CD4-positive, alpha-beta T cell treated with Interleukin-15 for 4 hours (primary cell): ENCODE measurements at regions not wholly inside any gene's neighbourhood (a gene's known extent, or its start where the extent isn't known, plus 50 kb on each side); places are given as distances from the start of the nearest gene placed in this dataset.

Experiments used
- DNase-seq: peaks from one replicate; pipeline ENCODE4 v3.0.0-alpha.2; 2020; ENCODE audit warnings: low spot score

DNA sequence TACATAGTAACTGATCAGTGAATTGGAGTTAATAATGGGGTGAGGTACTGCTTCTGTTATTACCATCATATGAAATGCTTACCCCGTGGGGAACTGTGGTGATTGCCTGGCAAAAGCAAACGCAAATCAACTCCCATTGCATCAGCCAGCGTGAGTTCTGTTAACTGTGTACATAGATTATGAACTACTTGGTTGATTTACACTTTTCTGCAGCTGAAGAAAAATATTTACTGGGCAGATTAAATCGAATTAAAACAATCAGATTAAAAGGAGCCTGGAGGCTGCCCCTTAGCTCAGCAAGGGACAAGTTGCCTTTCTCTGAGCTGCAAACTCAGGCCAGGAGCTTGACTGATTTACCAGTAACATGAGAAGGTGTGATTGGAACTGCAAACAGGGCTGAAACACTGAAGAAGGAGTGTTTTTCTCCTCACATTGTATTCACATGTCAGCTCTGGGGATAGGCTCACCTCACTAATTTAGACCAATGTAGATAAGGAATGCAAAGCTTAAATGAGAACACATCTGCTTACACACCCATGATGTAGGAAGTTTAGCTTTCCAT lies 220.1 kb downstream of the OSR1 start:
- no peak for DNase-seq

DNA sequence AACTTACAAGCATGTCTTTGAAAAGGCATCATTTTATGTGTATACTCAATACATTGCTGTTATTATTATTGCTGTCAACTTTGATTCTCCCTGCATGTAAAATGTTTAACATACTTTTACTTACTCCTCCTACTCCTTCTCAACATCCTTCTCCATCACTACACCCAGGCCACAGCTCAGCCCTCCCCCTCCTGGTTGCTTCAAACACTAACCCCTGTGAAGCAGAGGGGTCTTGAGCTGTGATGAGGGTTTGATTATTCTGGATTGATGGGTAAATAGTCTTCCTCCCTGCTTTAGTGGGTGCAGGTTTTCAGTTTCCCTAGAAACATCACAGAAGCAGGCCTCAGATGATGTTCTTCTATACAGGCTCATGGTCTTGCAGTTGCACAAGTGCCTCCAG lies 221.0 kb downstream of the OSR1 start:
- no peak for DNase-seq

DNA sequence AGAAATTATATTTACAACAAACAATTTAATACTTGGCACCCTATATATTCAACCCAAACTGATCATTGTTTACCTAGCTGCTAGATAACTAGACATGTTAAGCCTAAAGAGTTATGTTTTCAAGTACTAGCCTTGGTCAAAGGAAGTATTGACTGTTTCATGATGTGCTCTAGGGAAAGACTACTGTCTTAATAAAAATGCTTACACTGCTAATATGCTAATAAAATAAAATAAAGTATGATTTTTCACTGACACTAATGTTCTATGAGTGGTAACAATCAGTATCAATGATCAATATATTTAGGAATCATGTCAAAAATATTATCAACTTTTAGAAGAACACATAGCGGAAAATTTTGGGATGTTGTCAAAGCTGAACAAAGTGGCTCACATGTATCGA lies 225.5 kb downstream of the OSR1 start:
- DNase-seq = no peak

DNA sequence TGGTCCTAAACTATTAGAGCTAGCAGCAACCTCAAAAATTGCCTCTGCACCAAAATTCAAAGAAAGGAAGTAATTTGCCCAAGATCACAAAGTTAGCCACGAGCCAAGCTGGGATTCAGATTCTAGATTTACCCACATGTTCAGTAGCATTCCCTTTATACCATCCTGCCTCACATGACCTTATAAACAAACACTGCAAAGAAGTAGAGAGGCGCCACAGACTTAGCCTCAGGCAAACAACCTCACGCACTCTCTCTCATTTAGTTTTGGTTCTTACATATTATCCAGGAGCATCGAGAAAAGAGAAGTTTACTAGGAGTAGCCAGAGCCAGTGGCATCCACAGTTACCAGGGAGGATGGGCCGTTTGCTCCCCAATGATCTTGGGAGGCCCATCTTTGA lies 226.6 kb downstream of the OSR1 start:
- no peak for DNase-seq

DNA sequence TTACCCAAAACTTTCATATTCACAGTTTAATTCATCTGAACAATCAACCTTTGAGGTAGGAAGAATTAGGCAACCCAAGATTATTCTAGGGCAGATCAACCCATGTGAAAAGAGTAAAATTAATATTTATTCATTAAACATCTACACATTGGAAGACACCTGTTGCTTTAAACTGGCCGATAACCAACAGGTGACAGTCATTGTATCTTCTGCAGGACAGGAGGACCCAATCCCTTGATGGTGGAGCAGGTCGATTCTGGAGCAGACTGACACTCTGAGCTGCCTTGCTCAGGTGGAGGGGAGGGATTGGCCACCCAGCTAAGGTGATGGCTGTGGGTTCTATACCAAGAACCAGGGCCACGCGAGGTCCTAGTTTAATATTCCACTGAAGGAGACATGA lies 230.3 kb downstream of the OSR1 start:
- no peak for DNase-seq

DNA sequence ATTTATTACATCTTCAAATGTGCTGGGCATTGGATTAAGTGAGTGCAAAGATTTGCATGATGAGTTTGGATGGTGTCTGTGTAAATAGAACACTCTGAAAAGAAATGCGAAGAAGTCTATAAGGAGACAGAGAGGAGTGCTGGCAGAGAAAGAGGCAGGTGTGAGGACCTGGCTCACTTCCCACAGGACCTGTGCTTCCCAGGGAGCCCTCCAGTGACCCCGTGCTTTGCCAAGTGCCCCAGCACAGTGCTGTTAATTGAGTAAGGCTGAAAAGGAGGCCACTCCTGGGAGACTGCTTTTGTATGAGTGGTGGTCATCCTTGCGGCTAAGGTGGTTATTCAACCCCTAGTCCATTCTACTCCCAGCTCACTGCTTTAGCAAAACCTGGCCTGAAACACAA lies 230.8 kb downstream of the OSR1 start:
- DNase-seq = no peak

DNA sequence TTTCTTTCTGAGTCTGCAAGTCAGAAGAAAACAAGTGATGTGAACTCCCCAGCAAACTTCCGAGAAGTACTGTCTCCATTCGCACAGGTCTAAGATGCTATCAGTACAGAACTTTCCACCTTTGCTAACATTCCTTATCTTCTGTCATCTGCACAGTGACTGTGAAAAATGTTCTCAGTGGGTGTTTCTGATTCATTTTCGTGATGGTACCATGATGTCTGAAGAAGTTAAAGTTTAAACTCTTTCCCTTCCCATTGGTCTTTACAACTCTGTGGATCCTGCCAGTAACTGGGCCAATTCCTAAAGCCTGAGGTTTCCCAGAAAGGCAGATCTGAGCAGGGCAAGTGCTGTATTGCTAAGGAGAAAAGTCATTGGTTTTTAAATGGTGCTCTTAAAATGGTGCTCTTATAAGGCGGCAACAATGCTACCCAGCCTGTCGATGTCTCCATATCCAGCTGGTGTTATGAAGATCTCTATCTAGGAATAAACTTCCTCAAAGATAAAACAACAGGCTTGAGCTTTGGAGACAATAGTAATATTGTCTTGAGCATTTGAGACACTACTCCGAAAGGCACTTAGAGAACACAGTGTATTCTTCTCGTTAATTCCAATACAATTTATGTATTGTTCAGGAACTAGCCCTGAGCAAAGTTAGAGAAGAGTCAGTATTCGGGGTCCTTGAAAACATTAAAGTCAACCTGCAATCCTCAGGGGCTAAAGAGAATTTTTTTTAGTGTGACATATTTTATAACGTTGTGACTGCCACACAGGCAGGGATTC lies 232.3 kb downstream of the OSR1 start:
- DNase-seq = no peak

DNA sequence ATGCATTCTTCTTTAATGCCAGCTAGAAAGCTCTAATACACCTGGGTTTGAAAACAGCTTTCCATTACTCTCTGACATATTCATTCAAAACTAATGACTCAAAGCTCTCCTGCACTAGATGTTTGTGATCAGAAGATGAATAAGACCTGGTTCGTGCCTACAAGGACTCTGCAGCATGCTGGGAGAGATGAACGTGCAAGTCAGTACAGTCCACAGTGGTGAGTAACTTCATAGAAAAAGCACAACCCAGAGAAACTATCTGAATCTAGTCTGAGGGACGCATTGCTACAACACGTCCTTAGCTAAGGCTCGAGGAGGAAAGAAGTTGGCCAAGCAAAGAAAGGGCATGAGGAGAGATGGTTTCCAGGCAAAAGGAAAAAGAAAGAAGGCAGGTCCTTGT lies 234.3 kb downstream of the OSR1 start:
- no peak for DNase-seq

DNA sequence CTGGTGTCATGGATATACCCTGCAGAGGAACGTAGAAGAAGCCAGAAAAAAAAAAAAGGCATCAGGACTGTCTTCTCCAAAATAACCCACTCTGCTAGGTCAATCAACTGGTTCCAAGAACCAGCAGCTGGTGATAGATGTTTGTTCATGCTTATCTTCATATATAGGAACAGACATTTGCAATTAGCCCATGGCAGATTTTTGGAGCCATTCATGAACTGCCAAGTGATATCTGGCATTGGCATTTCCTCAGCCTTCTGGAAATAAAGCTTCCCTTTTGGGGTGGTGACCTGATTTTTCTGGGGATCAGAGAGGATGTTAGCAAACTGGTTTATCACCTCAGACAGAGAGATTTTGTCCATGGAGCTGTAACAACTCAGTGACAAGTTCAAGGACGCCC lies 234.9 kb downstream of the OSR1 start:
- no peak for DNase-seq

DNA sequence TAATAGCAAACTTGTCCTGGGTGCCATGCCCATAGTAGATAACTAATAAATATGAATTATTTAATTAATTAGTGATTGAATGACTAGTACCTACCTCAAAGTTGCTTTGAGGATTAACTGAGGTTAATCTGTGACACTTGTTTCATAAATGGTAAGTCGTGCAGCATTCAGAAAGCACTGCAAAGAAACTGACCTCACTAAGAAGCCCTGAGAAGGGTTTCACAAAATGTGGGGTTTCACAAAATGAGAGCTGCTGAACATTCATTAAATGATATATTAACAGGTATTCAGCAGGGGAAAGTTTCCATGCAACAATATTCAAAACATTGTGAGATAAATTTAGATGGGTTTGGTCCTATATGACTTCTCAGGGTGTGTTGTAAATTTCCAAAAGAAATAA lies 236.2 kb downstream of the OSR1 start:
- no peak for DNase-seq

DNA sequence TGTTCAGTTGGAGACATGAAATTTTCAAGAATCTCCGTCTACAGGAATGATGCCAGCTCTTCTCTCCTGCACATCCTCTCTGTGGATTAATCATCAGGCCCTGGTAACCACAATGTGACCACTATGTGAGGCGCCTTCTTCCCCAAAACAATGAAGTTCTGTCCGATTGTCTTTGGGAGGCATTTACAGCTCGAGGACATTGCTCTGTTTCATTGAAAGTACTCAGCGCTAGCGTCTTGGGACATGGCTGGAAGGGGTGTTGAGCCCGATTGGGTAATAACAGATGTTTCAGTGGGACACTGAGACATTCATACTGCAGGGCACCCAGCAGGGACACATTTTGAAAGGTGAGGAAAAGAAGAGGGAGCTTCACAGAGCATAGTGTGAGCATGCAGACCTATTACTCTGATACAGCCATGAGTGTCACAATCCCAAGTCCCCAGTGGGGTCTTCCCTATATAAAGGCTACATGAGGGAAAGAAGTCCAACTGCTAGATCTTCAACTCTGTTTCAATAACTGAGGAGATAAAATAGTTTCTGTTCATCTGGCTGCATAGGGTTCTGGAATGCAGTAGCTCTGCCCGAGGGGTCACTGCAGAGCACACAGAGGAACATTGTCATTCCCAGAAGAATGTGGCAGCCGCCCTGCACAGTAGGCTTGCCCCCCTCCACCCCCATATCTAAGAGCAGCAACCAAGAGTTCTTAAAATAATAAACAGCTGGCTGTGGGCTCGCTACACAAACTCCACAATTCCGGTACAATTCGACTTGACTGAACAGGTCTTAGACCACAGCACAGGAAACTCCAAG lies 237.3 kb downstream of the OSR1 start:
- no peak for DNase-seq

DNA sequence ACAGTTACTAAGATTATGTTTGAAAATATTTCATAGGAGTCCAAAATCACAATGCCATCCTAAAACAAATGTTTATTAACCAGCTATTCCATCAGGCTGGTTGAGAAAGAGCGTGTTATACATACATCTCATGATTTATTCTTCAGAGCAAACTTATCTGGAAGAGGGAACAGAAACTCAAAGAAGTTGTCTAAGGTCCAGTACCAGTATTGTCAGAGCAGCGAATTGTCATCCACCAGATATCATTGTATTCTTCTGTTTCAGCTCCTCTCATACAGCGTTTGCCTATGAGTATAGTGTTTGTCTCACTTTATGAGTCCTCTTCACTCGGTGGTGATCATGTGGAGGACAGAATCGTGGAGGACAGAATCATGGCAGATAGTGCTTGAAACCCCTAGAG lies 238.2 kb downstream of the OSR1 start:
- DNase-seq = no peak

DNA sequence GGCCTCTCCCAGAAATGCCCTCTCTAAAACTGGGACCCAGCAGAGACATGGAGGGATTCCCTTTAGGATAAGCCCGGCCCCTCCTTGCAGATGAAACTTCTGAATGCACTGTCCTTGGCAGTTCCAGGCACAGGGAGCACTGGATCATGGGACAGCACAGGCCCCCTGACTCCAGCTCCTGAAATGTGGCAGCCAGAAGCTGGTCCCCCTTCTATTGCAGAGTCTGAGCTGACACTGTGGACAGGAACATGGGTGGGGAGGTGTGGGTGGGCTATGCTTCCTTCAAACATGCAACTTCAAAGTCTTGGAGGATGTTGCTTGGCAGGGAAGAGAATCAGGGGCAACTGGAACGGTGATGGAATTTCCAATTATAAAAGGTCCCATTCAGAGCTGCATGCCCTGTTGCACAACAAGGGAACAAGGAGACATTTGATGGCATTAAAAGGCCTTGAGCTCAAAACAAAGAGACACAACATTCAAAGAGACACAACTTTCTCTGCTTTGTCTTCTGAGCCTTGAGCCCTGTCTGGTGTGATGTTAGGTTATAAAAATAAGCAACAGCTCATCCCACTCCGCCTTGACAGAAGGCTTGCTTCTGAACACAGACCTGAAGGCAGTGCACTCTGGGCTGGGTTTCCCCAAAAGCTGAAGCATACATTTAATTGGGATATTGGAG lies 239.0 kb downstream of the OSR1 start:
- DNase-seq = no peak

DNA sequence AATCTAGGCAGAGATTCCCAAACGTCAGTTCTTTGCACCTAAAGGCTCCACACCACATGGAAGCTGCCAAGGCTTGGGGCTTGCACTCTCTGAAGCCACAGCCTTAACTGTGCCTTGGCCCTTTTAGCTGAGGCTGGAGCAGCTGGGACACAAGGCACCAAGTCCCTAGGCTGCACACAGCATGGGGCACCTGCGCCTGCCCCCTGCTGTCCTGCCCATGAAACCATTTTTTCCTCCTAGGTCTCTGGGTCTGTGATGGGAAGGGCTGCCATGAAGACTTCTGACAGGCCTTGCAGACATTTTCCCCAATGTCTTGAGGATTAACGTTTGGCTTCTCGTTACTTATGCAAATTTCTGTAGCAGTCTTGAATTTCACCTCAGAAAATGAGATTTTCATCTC lies 241.5 kb downstream of the OSR1 start:
- DNase-seq = no peak

DNA sequence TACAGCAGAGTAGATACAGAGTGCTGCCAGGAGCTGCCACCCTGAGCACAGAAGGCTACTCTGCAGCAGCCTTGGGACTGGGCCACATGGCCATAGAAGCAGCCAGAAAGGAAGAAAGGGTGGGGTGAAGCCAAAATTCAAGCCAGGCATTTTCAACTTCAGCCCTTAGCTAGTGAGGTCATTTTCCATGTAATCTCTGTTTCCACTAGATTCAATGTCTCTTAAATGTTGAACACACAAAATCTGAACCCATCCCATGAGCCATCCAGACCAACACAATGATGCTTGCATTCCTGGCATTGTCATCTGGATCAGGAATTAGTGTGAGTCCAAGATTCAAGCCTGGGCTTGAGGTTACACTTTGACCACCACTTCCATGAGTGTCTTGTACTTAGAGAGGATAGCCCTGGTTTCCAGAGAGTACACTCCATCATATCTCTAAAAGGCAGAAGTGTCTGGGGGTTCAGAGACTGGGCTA lies 243.6 kb downstream of the OSR1 start:
- DNase-seq = no peak

DNA sequence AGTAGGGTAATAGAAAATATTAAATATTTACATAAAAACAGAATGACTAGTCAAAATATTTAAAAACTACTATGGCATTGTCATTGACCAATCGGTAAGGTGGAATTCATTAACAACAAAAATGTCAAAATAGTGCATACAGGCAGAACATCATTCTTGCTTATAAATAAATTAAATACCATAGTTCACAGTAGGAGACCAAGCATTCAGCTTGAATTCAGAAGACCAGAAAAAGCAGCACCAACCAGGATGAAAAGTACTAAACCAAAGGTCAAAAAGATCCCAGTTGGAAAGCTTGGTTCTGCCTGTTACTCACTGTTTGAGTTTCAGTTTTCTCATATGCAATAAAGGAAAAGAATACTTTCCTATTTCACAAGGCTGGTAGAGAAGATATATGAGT lies 244.3 kb downstream of the OSR1 start:
- DNase-seq = no peak

DNA sequence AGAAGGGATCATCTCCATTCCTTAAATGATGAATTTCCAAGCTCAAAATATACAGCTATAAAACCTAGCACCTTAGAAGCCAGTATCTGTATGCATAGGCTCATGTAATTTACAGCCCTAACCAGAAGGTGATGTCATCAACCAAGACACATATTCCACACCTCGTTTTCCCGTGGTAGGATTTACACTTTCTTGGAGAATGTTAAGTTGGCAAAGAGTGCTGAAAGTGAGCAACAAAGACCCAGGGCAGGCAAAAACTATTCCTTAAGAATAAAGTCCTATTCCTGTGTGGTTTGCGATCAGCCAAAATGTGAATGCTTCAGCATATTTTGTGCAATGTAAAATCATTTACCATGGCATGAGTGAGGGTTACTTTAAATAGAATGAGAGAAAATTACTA lies 247.1 kb downstream of the OSR1 start:
- no peak for DNase-seq

DNA sequence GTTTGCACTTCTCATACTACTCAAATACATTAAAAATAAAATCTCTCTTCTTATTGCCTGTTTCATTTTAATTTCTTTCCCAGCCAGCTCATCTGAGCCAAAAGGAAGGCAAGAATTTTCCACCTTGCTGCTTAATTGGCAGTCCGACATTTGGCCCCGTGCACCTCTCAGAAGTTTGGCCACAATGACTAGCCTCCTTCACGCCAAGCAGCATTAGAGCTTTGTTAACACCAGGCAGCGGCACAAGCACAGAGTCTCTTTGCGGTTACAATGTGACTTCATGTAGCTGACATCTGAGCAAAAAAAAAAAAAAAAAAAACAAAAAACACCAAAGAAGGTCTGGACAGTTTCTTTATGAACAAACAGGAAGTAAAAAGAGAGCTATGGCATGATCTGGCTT lies 248.9 kb downstream of the OSR1 start:
- no peak for DNase-seq

DNA sequence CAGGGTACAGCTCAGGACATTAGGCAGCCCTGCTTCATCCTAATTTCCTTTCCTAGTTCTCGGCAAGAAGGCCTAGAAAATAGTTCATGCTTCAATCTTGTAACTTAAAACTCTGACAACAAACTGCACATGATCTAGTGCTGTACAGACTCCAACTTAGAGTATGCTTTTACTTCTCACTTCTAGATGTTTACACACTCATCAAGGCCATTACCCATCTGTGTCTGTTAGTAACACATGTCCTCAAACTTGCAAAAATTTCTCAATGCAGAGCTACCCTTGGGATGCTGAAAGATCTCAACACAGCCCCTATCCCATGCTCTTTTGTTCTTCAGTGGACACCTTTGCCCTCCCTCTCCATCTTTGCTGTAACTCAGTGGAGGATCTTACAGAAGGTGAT lies 252.0 kb downstream of the OSR1 start:
- no peak for DNase-seq

DNA sequence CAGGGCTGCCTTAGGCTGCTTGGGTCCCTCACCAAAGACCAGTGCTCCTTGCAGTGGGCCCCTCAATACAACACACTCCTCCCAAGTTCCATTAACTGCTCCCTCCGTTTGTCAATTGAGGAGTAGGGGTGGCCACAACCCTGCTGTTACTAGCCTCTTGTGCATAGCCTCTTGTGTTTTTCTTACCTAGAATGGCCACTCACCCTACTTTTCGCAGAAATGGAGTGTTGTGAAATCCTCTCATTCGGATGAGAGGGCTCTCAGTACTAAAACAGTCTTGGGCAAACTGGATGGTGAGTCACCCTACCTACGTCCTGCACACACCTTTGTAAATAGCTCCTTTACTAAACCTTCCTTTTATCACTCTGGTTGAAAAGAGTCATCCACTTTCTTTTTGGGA lies 253.9 kb downstream of the OSR1 start:
- no peak for DNase-seq

DNA sequence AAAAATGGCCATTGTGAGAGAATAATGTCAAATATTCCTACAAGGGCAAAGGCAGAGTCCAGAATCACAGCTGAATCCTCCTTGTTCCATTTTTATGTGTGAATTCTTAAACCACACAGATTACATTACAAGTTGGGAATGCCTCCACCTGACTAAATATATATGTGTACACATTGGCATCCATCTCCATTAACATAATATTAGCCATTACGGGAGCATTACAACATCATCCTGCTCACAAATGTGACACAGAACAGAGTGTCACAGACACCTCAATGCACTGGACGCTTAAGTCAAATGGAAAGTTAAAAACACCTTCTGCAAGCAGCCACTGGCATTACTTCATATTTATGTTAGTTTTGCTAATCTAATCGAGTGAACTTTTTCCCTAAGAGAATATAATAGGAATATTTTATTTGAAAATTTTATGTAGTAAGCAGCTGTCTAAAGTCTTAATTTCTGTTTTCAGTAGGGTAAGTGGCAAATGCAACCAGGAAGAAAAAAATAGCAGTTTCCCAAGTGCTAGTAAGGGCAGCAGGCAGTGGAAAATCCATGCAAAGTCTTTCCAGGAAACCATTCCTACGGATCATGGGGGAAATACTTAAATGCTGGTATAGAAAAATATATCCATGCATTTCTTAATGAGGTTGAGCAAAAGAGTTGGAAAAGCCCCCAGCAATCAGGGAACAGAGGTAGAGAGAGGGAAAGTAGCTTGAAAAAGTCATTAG lies 255.6 kb downstream of the OSR1 start:
- no peak for DNase-seq

DNA sequence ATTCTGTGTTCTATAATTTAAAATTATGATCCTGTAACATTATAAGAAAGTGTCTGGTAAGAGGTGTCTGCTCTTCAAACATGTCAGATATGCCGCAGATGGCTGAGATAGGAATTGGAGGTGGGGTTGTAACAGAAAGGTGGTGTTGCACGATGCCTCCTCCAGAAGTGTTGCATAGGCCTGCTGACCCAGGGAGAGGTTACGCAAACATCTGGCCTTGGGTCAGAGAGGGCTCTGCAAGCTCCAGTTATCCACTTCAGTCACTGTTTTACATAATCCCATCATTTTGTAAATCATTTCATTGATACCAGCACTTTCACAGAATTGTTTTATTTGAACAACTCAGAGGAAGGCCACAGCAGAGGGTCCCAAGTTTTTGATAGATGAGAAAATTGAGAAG lies 256.5 kb downstream of the OSR1 start:
- DNase-seq = no peak
